A673 (cell line): ENCODE measurements at regions not wholly inside any gene's neighbourhood (a gene's known extent, or its start where the extent isn't known, plus 50 kb on each side); places are given as distances from the start of the nearest gene placed in this dataset.

Experiments
- EZH2 ChIP-seq: fragments of 200-600 bp; sonication (generic); IDR thresholded peaks from 2 replicates; pipeline ENCODE4 v1.6.1; 2017; ENCODE audit warnings: borderline replicate concordance, low read depth, mild to moderate bottlenecking, mixed read lengths, antibody characterized with exemption, low read length; ENCODE audit not compliant: poor library complexity, severe bottlenecking
- TF ChIP-seq, protein P1 (sequence below): fragments of 300-800, 200-600 bp; sonication (generic); conservative IDR thresholded peaks from 2 replicates; pipeline ENCODE4 v1.5.1; 2017; ENCODE audit warnings: low read depth, mild to moderate bottlenecking, antibody characterized with exemption, low read length, moderate library complexity, mixed read lengths

DNA sequence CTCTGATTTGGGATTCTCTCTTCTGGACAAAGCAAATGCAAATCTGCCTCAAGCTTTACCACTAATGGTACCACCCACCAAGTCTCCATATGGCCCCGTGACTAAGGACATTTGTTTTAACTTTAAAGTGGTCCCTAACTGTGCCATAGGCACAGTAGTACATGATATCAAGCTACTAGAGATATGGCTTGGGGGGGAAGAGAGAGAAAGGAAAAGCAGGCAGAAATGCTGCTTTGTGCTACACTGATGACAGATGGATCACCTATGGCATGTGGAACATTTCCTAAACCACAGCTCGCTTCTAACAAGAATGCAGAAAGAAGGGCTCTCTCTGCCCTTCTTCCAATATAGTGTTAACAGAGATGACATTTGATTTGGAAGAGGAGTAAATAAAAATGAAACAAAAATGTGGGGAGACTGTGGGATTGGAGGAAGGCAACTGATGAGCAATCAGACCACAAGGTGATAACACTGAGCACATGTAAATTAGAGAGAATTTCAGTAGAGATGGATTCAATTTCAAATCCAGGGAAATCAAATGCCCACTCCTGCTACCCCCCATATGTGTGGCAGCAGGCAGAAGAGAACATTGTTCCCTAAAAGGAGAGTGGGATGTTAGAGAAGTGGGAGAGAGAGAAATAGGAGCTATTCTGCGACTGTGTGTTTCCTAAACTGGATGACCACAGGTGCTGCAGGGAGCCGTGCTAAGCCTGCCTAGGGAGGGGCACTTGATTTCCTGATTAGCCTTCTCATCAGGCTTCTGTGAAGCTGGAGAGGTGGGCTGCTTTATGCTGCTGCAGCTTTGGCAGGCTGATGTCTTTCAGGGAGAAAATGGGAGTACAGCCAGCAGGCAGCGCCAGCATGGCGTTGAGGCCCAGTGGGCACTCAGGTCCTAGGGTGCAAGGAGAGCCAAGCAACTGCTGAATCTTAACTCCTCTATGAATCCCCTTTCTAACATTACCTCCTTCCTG lies 75.3 kb downstream of the ZNF648 start:
- TF ChIP-seq, protein P1, sequence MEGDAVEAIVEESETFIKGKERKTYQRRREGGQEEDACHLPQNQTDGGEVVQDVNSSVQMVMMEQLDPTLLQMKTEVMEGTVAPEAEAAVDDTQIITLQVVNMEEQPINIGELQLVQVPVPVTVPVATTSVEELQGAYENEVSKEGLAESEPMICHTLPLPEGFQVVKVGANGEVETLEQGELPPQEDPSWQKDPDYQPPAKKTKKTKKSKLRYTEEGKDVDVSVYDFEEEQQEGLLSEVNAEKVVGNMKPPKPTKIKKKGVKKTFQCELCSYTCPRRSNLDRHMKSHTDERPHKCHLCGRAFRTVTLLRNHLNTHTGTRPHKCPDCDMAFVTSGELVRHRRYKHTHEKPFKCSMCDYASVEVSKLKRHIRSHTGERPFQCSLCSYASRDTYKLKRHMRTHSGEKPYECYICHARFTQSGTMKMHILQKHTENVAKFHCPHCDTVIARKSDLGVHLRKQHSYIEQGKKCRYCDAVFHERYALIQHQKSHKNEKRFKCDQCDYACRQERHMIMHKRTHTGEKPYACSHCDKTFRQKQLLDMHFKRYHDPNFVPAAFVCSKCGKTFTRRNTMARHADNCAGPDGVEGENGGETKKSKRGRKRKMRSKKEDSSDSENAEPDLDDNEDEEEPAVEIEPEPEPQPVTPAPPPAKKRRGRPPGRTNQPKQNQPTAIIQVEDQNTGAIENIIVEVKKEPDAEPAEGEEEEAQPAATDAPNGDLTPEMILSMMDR = no peak
- TF ChIP-seq EZH2 = no peak
